ENCODE measurements at regions not wholly inside any gene's neighbourhood (a gene's known extent, or its start where the extent isn't known, plus 50 kb on each side); places are given as distances from the start of the nearest gene placed in this dataset.
"Not testable (repeated sequence)": the region's sequence is repeated elsewhere in the genome, so short reads cannot be mapped to it uniquely, and the experiment has no call there.

- intact Hi-C loops (cut with micrococcal nuclease); H3K36me3 Mint-ChIP-seq (ENCODE audit: low read depth); H3K9me3 Mint-ChIP-seq; DNase-seq (ENCODE audit: low spot score); H3K4me1 Mint-ChIP-seq (ENCODE audit: low read depth); H3K27ac Mint-ChIP-seq; H3K4me3 Mint-ChIP-seq; H3K27me3 Mint-ChIP-seq (ENCODE audit: insufficient read depth): not testable (repeated sequence)
Observed at GRCh38 chr2:201946746-201947145, 86.9 kb upstream of the FZD7 start.

GRCh38 chr2:201947287-201947686, 86.4 kb upstream of the FZD7 start:
- Mint-ChIP-seq H3K4me3 (no peak overlapping the region), H3K9me3 (no peaks in the 10 kb centered on the region), H3K4me1 (ENCODE audit: low read depth) (no peaks in the 10 kb centered on the region), H3K36me3 (ENCODE audit: low read depth) (no peaks in the 10 kb centered on the region), H3K27ac (no peak overlapping the region), H3K27me3 (ENCODE audit: insufficient read depth) (peaks cover 1% of the 10 kb centered on the region)
- intact Hi-C loops (cut with micrococcal nuclease) = no loop called here
- DNase-seq (ENCODE audit: low spot score) = no peak

GRCh38 chr2:201949181-201949926, 84.3 kb upstream of the FZD7 start:
- no peaks in the 10 kb centered on the region for H3K4me1 Mint-ChIP-seq (ENCODE audit: low read depth)
- no peak overlapping the region for H3K4me3 Mint-ChIP-seq
- H3K27me3 Mint-ChIP-seq (ENCODE audit: insufficient read depth) = peaks cover 5% of the 10 kb centered on the region
- H3K36me3 Mint-ChIP-seq (ENCODE audit: low read depth) = no peaks in the 10 kb centered on the region
- intact Hi-C loops (cut with micrococcal nuclease) = no loop called here
- H3K27ac Mint-ChIP-seq = no peak overlapping the region
- DNase-seq (ENCODE audit: low spot score) = no peak
- no peaks in the 10 kb centered on the region for H3K9me3 Mint-ChIP-seq

- intact Hi-C loops (cut with micrococcal nuclease) = no loop called here
- Mint-ChIP-seq H3K27ac (no peak overlapping the region), H3K9me3 (no peaks in the 10 kb centered on the region), H3K27me3 (ENCODE audit: insufficient read depth) (peaks cover 7% of the 10 kb centered on the region), H3K36me3 (ENCODE audit: low read depth) (no peaks in the 10 kb centered on the region), H3K4me1 (ENCODE audit: low read depth) (no peaks in the 10 kb centered on the region), H3K4me3 (no peak overlapping the region)
- DNase-seq (ENCODE audit: low spot score) = no peak
Observed at GRCh38 chr2:201949927-201950246, 83.8 kb upstream of the FZD7 start.

DNA sequence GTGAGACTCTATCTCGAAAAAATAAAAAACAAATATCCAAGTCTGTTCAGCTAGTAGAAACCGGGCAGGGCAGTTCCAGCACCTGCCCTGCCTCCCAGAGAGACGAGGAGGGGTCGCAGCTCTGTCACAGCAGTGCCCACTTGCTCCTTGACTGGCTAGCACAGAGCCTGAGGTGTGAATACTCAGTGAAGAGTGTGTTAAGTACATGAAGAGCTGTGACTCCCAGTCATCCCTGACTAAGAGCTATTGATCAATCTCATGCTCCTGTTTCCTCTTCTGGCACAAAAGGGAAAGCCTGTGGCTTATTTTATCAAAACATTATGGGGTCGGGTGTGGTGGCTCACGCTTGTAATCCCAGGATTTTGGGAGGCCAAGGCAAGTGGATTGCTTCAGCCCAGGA, 83.0 kb upstream of the FZD7 start:
- DNase-seq (ENCODE audit: low spot score) = no peak
- Mint-ChIP-seq H3K27me3 (ENCODE audit: insufficient read depth) (peaks cover 11% of the 10 kb centered on the region), H3K4me3 (no peak overlapping the region), H3K36me3 (ENCODE audit: low read depth) (no peaks in the 10 kb centered on the region), H3K9me3 (no peaks in the 10 kb centered on the region), H3K4me1 (ENCODE audit: low read depth) (no peaks in the 10 kb centered on the region), H3K27ac (no peak overlapping the region)
- intact Hi-C loops (cut with micrococcal nuclease) = no loop called here

DNA sequence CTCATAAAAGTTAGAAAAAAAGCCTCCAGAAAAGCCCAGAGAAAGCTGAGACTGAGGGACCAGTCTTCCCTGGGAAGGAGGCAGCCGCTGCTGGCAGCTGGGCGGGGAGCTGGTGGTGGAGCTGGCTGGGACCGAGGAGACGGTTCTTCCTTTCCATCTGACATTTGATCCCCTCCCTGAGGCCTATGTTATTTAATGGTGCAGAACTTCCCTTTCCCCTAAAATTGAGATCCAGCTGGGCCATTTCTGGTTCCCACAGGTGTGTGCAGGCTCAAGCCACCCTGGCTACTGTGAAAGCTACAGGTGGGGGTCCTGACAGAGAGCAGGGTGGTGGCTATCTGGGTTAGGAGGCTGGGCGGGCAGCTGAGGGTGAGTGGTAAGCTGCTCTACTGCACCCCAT, 81.5 kb upstream of the FZD7 start:
- peaks cover 15% of the 10 kb centered on the region for H3K27me3 Mint-ChIP-seq (ENCODE audit: insufficient read depth)
- no peaks in the 10 kb centered on the region for H3K36me3 Mint-ChIP-seq (ENCODE audit: low read depth)
- intact Hi-C loops (cut with micrococcal nuclease) = no loop called here
- H3K27ac Mint-ChIP-seq = no peak overlapping the region
- DNase-seq (ENCODE audit: low spot score) = no peak
- no peak overlapping the region for H3K4me3 Mint-ChIP-seq
- no peaks in the 10 kb centered on the region for H3K9me3 Mint-ChIP-seq
- no peaks in the 10 kb centered on the region for H3K4me1 Mint-ChIP-seq (ENCODE audit: low read depth)

DNA sequence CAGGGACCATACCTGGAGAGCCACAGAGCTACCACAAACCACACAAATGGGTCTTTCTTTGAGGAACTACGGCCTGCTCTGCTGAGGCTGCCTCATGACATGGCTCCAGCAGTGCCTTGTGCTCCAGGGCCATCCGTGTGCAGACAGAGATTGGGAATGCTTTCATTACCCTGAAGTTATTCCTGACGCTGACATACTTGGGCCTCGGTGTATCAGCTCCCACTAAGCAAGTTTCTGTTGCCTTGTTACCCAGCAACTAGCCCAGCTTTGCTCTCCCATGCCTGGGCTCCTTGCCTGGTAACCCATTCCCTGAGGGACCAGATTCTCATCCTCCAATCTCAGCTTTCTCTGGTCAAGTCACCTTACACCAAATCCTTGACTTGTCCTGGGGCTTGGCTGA, 80.3 kb upstream of the FZD7 start:
- Mint-ChIP-seq H3K4me1 (ENCODE audit: low read depth) (no peaks in the 10 kb centered on the region), H3K27ac (no peak overlapping the region), H3K4me3 (no peak overlapping the region), H3K36me3 (ENCODE audit: low read depth) (no peaks in the 10 kb centered on the region), H3K9me3 (no peaks in the 10 kb centered on the region), H3K27me3 (ENCODE audit: insufficient read depth) (peaks cover 15% of the 10 kb centered on the region)
- intact Hi-C loops (cut with micrococcal nuclease) = no loop called here
- no peak for DNase-seq (ENCODE audit: low spot score)

GRCh38 chr2:201953880-201954279, 79.8 kb upstream of the FZD7 start:
- H3K27ac Mint-ChIP-seq = no peak overlapping the region
- no peaks in the 10 kb centered on the region for H3K4me1 Mint-ChIP-seq (ENCODE audit: low read depth)
- intact Hi-C loops (cut with micrococcal nuclease) = no loop called here
- no peaks in the 10 kb centered on the region for H3K9me3 Mint-ChIP-seq
- DNase-seq (ENCODE audit: low spot score) = no peak
- H3K27me3 Mint-ChIP-seq (ENCODE audit: insufficient read depth) = peaks cover 15% of the 10 kb centered on the region
- H3K36me3 Mint-ChIP-seq (ENCODE audit: low read depth) = no peaks in the 10 kb centered on the region
- no peak overlapping the region for H3K4me3 Mint-ChIP-seq

- Mint-ChIP-seq H3K4me3 (no peak overlapping the region), H3K36me3 (ENCODE audit: low read depth) (no peaks in the 10 kb centered on the region), H3K9me3 (no peaks in the 10 kb centered on the region), H3K4me1 (ENCODE audit: low read depth) (no peaks in the 10 kb centered on the region), H3K27me3 (ENCODE audit: insufficient read depth) (peaks cover 15% of the 10 kb centered on the region), H3K27ac (no peak overlapping the region)
- DNase-seq (ENCODE audit: low spot score) = no peak
- intact Hi-C loops (cut with micrococcal nuclease) = no loop called here
Observed at GRCh38 chr2:201955231-201955630, 78.4 kb upstream of the FZD7 start.

DNA sequence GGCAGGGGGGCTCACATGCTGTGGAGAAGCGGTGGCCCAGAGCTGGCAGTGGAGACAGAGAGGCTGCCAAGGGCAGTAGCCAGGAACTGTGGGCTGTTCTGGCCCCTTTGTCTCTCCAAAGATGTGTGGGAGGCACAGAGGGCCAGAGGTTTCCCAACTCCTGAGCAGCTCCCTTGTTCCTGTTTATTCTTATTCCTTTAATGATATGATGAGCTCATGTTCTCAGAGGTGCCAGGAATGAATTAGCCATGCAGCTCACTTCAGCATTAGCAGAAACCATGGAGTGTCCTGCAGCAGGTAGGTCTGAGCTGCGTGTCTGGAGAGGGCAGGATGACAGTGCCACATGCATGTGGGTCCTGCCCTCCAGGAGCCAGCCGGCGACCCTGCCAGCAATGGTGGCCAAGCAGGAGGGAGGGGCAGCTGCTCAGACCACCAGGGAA, 77.9 kb upstream of the FZD7 start:
- no peak for DNase-seq (ENCODE audit: low spot score)
- H3K36me3 Mint-ChIP-seq (ENCODE audit: low read depth) = no peaks in the 10 kb centered on the region
- H3K27ac Mint-ChIP-seq = no peak overlapping the region
- H3K4me1 Mint-ChIP-seq (ENCODE audit: low read depth) = no peaks in the 10 kb centered on the region
- no peaks in the 10 kb centered on the region for H3K9me3 Mint-ChIP-seq
- H3K27me3 Mint-ChIP-seq (ENCODE audit: insufficient read depth) = peaks cover 16% of the 10 kb centered on the region
- H3K4me3 Mint-ChIP-seq = no peak overlapping the region
- intact Hi-C loops (cut with micrococcal nuclease) = no loop called here

DNA sequence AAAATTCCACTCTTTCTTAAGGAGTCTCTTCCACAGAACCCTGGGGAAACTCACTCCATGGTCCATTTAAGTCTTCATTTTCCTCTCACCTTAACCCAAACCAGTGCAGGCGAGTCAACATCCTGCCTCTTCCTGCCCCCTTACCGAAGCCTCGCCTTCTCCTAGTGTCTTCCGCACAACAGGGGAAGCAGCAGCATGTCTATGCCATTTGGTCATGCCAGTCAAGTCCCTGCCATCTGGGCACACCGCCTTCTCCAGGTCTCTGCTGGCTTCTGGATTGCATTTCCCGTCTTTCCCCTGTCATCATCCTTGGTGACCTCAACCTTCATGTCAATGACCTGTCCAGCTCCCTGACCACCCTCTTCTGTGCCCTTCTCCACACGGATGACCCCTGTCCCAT, 77.3 kb upstream of the FZD7 start:
- H3K4me1 Mint-ChIP-seq (ENCODE audit: low read depth) = no peaks in the 10 kb centered on the region
- H3K27ac Mint-ChIP-seq = no peak overlapping the region
- H3K36me3 Mint-ChIP-seq (ENCODE audit: low read depth) = no peaks in the 10 kb centered on the region
- DNase-seq (ENCODE audit: low spot score) = no peak
- H3K4me3 Mint-ChIP-seq = no peak overlapping the region
- no peaks in the 10 kb centered on the region for H3K9me3 Mint-ChIP-seq
- H3K27me3 Mint-ChIP-seq (ENCODE audit: insufficient read depth) = peaks cover 17% of the 10 kb centered on the region
- intact Hi-C loops (cut with micrococcal nuclease) = no loop called here

GRCh38 chr2:201957091-201957490, 76.6 kb upstream of the FZD7 start:
- Mint-ChIP-seq H3K4me3 (no peak overlapping the region), H3K27ac (no peak overlapping the region), H3K27me3 (ENCODE audit: insufficient read depth) (peaks cover 17% of the 10 kb centered on the region), H3K9me3 (no peaks in the 10 kb centered on the region), H3K4me1 (ENCODE audit: low read depth) (no peaks in the 10 kb centered on the region), H3K36me3 (ENCODE audit: low read depth) (no peaks in the 10 kb centered on the region)
- no peak for DNase-seq (ENCODE audit: low spot score)
- intact Hi-C loops (cut with micrococcal nuclease) = no loop called here

DNA sequence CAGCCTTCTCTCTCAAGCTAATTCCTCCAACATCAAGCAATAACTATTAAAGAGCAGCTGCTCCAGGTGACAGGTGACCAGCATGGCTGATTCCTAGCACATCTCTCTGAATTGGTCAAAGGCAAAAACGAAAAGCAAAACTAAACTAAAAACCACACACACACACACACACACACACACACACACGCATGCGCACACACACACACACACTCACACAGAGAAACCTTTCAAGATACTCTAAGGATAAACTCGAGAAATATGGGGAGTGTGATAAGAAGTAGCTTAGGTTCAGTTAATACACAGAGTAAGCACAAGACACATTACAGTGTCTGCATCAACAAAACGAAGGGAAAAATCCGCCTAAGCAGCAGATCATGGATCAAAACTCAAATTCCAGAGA, 74.5 kb upstream of the FZD7 start:
- Mint-ChIP-seq H3K4me1 (ENCODE audit: low read depth) (no peaks in the 10 kb centered on the region), H3K36me3 (ENCODE audit: low read depth) (no peaks in the 10 kb centered on the region), H3K4me3 (no peak overlapping the region), H3K27ac (no peak overlapping the region), H3K27me3 (ENCODE audit: insufficient read depth) (peaks cover 14% of the 10 kb centered on the region), H3K9me3 (no peaks in the 10 kb centered on the region)
- intact Hi-C loops (cut with micrococcal nuclease) = no loop called here
- no peak for DNase-seq (ENCODE audit: low spot score)

DNA sequence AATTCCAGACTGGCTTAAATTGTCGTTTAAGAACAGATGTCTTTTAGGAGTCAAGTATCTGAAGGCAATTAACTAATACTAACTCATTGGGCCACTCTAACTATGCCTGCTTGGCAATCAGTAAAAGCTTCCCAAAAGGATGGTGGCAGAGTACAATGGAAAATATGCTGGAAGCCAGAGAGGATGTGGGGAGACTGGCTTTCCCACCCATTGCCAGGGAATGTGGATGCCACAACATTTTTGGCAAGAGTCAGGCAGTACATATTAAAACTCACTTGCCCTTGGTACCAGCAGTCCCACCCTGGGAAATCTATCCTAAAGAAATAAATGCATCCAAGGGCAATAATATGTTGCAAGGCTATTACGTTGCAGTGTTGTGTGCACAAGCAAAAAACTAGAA, 74.0 kb upstream of the FZD7 start:
- no peaks in the 10 kb centered on the region for H3K9me3 Mint-ChIP-seq
- H3K4me3 Mint-ChIP-seq = no peak overlapping the region
- no peak overlapping the region for H3K27ac Mint-ChIP-seq
- intact Hi-C loops (cut with micrococcal nuclease) = no loop called here
- peaks cover 12% of the 10 kb centered on the region for H3K27me3 Mint-ChIP-seq (ENCODE audit: insufficient read depth)
- H3K4me1 Mint-ChIP-seq (ENCODE audit: low read depth) = no peaks in the 10 kb centered on the region
- no peak for DNase-seq (ENCODE audit: low spot score)
- H3K36me3 Mint-ChIP-seq (ENCODE audit: low read depth) = no peaks in the 10 kb centered on the region
